ENCODE measurements at regions not wholly inside any gene's neighbourhood (a gene's known extent, or its start where the extent isn't known, plus 50 kb on each side); places are given as distances from the start of the nearest gene placed in this dataset.

DNA sequence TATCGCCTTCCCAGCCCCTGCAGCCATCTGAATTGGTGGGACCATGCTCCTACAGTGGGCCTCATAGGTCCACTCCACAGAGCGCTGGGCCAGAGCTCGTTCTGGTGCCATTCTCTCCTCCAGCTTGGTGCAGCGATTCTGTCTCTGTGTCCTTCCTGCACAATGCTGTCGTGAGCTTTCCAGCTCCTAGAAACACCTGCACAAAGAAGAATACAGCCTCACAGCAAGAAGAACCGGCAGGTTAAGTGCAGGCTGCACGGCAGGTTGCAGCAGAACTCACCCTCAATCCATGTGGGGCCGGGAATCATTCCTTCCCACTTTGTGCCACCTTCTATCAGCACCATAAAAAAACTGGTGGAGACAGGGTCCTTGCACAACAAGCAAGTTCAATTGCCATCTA, 101.2 kb upstream of the ENPP6 start:
- no peak for TF ChIP-seq POLR2A (IDR thresholded peaks at IDR 0.05)
- TF ChIP-seq, protein P1, sequence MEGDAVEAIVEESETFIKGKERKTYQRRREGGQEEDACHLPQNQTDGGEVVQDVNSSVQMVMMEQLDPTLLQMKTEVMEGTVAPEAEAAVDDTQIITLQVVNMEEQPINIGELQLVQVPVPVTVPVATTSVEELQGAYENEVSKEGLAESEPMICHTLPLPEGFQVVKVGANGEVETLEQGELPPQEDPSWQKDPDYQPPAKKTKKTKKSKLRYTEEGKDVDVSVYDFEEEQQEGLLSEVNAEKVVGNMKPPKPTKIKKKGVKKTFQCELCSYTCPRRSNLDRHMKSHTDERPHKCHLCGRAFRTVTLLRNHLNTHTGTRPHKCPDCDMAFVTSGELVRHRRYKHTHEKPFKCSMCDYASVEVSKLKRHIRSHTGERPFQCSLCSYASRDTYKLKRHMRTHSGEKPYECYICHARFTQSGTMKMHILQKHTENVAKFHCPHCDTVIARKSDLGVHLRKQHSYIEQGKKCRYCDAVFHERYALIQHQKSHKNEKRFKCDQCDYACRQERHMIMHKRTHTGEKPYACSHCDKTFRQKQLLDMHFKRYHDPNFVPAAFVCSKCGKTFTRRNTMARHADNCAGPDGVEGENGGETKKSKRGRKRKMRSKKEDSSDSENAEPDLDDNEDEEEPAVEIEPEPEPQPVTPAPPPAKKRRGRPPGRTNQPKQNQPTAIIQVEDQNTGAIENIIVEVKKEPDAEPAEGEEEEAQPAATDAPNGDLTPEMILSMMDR (IDR thresholded peaks at IDR 0.05) = no peak
- no peak for TF ChIP-seq POLR2AphosphoS5 (IDR thresholded peaks at IDR 0.05)
